CD4-positive, alpha-beta T cell treated with Interleukin-4 for 4 hours (primary cell): ENCODE measurements at regions not wholly inside any gene's neighbourhood (a gene's known extent, or its start where the extent isn't known, plus 50 kb on each side); places are given as distances from the start of the nearest gene placed in this dataset.

Experiments used
- DNase-seq: peaks from one replicate; pipeline ENCODE4 v3.0.0-alpha.2; 2020

DNA sequence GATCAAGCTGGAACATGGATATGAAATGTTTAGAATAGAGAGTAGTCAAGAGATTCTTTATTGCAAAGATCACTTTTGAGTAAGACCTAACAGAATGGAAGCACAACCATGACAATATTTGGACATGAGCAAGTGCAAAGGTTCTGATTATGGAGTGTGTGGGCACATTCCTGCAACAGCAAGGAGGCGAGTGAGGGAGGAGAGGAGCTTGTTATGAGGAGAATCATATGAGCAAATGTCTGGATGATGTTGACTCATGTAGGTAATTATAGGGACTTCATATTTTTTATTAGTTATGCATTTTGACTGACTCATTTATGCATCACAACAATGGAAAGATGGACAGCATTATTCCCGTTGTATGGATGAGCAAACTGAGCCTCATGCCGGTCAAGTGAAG is 100.8 kb upstream of the SLC35B3 start:
- DNase-seq: no peak

DNA sequence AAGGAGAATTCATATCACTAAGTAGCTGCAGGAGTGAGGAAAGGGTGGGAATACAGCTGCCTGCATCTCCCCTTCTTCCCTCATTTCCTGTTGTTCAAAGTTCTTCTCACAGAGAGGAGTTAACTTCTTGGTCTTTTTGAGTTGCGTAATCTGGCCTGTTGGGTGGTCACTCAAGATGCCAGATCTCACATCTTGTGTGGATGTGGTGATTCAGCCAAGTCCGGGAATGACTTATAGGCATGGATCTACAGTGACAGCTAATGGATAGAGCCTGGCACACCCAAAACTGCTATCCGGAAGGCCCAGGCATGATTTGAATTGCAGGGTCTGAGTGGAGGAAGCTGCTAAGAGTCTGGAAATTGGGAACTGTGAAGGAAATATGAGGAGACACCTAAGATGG is 100.2 kb upstream of the SLC35B3 start:
- DNase-seq: no peak

DNA sequence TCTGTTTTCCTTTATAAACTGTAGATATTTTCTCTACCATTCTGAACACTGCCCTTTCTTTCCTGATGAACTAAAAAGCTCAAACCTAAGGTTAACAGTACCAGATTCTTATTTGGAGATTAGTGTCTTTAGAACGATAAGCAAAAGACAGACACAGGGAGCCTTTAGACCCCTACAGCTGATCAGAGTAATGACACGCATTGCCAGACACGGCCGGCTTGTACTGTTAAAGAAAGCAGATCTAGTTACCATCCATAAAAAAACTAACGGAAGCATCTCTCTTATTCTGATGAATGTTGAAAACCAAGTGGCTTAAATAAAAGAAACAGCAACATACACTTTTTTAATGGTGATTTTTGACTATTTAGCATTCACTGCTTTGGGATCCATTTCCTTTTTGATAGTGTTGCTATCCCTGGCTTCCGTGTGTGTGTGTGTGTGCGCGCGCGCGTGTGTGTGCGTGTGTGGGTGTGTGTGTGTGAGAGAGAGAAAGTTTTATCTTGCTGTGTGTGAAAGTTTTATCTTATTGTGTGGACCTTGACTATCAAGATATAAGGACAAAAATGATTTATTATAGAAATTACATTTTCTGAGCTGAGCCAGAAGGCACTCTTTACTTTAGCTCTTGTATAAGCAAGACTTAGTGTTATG is 95.6 kb upstream of the SLC35B3 start:
- no peak for DNase-seq

DNA sequence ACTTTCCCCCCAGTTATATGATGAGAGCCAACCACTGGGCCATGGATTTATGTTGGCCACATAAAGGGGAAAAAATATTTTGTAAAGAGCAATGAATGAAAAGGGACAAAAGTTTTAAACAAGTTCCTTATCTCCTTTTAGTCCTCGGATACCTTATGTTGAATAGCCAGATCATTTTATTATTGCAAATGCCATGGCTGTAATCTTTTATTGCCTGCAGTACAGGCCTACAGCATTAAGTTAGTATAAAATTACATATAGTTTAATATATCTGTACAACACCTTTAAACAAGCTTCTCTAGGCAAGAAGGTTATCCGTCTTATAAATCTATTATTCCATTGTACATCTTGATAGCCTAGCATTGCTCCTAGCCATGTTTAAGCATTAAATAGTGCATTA is 93.9 kb upstream of the SLC35B3 start:
- DNase-seq: no peak

DNA sequence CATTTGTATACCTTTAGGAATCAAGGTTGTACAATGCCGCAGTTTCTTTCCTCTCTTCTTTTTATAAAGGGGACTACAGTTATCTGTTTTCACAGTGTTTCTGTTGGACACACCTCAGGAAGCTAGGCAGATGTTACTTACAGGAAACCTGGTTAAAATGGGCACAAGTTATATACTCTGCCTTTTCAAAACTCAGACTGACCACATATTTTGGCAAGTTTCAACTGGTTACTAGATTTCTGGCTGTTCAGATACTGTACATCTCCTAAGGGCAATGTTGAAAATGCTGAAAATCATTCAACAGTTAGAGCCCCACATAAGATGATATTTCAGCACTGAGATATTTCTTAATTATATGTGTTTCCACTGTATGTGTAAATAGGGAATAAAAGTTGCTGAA is 92.5 kb upstream of the SLC35B3 start:
- DNase-seq: no peak

DNA sequence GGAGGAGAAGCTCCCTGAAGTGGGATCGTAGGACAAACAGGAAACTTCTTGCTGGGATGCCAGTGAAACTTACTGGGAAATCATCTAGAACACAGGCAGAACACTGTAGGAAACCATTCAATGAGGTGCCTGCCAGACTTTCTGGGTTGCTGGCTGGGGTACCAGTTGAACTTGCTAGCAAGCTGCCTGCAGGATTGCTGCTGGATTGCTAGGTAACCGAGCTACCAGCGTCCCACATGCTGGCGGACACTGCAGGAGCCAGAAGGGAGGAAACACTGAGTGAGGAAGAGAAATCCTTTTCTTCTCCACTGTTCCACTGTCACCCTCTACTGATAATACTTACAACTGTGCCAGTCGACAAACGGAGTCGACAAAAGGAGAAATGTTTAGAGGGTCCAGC is 91.3 kb upstream of the SLC35B3 start:
- no peak for DNase-seq

DNA sequence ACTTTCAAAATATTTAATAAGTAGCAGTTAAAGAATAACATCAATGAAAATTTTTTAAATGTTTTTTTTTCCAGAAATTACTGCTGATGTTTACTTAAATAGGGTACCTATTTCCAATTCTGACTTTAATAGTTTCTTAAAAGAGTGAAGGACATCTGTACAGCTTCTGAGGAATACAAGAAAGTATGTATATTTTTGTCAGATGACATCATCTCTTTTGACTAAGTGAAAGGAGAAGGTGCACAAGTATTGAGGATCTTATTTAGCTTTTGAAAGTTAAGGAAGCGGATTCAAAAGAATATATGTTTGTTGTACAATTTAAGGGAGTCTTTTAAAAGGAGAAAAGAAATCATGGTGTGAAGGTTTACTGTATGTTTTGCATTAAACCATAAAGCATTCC is 90.0 kb upstream of the SLC35B3 start:
- no peak for DNase-seq

- DNase-seq: no peak
Observed at GRCh38 chr6:8513174-8513573, 77.8 kb upstream of the SLC35B3 start.

- no peak for DNase-seq
Observed at GRCh38 chr6:8507286-8507685, 71.9 kb upstream of the SLC35B3 start.

GRCh38 chr6:8506126-8506525 is 70.8 kb upstream of the SLC35B3 start:
- no peak for DNase-seq

DNA sequence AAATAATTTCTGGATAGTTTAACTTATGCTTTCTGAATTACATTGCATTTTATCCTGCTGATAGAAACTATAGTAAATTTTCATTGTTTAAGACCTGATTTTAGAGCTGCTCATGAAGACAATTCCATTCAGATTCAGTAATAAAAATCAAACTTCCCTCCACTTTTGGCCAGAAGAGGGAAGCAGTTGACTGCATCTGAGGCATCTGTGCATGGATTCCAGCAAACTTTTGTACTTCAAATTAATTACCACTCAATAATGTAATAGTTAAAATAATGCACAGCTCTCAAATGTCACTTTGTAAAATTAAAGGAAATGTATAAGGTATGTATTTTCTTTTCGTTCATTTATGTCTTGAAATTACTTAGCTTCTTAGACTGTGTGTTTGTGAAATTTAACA is 64.2 kb upstream of the SLC35B3 start:
- DNase-seq: no peak

DNA sequence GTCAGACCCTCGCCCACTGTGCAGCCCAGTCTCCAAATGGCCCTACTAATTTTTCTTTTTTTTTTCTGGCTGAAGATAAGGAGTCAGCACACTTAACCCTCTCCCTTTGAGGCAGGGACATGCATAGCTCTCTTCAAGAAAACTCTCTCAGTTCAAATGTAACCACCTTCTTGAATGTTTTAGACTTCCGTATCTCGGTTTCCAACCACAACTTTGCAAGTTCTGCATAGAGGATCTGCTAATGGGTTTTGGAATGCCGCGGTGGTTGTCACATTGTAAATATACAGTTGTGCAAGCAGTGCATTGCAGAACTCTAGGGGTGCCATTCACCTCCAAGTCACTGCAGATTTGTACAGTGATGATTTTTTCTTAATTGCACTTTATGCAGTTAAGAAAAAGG is 59.4 kb upstream of the SLC35B3 start:
- DNase-seq: no peak

DNA sequence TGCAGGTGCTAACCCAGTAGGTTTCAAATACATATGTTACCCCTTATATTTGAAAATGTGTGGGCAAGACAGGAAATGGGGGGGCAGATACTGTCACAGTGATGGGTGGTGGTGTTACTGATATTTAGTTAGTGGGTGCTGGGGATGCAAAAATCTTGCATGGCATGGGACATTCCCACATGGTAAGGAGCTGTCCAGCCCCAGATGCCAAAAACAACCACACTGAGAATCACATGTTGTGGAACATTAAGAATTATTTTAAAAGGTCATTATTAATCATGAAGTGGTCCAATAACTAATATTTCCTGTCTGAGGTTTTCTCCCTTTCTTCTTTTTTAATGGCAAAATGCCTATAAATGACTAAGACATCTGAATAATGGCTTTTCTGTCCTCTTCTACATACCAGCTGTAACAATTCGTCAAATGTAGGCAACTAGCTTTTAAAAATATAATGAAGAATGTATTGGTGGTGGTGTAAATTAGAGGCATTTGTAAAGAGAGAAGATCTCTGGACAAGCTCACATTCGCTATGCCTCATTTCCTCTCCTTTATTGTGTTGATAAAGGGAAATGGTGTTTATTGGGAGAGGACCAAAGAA is 57.3 kb upstream of the SLC35B3 start:
- DNase-seq: no peak
